ENCODE measurements at regions not wholly inside any gene's neighbourhood (a gene's known extent, or its start where the extent isn't known, plus 50 kb on each side); places are given as distances from the start of the nearest gene placed in this dataset.

GRCh38 chr5:89417990-89418389, 535.0 kb upstream of the MEF2C start:
- no peak for DNase-seq

- DNase-seq: no peak
Observed at GRCh38 chr5:89417515-89417914, 534.5 kb upstream of the MEF2C start.

GRCh38 chr5:89411891-89412290, 528.9 kb upstream of the MEF2C start:
- no peak for DNase-seq

- DNase-seq: no peak
Observed at GRCh38 chr5:89407054-89407453, 524.1 kb upstream of the MEF2C start.

GRCh38 chr5:89401659-89402058, 518.7 kb upstream of the MEF2C start:
- no peak for DNase-seq

GRCh38 chr5:89401012-89401411, 518.0 kb upstream of the MEF2C start:
- no peak for DNase-seq

- no peak for DNase-seq
Observed at GRCh38 chr5:89399548-89399947, 516.6 kb upstream of the MEF2C start.

GRCh38 chr5:89397096-89397495, 514.1 kb upstream of the MEF2C start:
- no peak for DNase-seq

GRCh38 chr5:89396278-89396954, 513.4 kb upstream of the MEF2C start:
- DNase-seq: no peak

- no peak for DNase-seq
Observed at GRCh38 chr5:89395111-89395510, 512.1 kb upstream of the MEF2C start.

- no peak for DNase-seq
Observed at GRCh38 chr5:89388872-89389271, 505.9 kb upstream of the MEF2C start.

GRCh38 chr5:89384391-89384790, 501.4 kb upstream of the MEF2C start:
- no peak for DNase-seq

- DNase-seq: no peak
Observed at GRCh38 chr5:89380635-89381034, 497.7 kb upstream of the MEF2C start.

GRCh38 chr5:89377767-89378455, 494.9 kb upstream of the MEF2C start:
- no peak for DNase-seq

GRCh38 chr5:89374818-89375521, 492.0 kb upstream of the MEF2C start:
- no peak for DNase-seq

- DNase-seq: no peak
Observed at GRCh38 chr5:89374144-89374784, 491.3 kb upstream of the MEF2C start.

- DNase-seq: no peak
Observed at GRCh38 chr5:89372176-89372575, 489.2 kb upstream of the MEF2C start.

- DNase-seq: no peak
Observed at GRCh38 chr5:89371646-89372045, 488.7 kb upstream of the MEF2C start.

- no peak for DNase-seq
Observed at GRCh38 chr5:89359046-89359445, 476.1 kb upstream of the MEF2C start.

- DNase-seq: no peak
Observed at GRCh38 chr5:89353837-89354551, 471.0 kb upstream of the MEF2C start.

- no peak for DNase-seq
Observed at GRCh38 chr5:89351975-89352374, 469.0 kb upstream of the MEF2C start.

- no peak for DNase-seq
Observed at GRCh38 chr5:89351222-89351621, 468.2 kb upstream of the MEF2C start.

Data from right lung (tissue), 2 donors.